Naive thymus-derived CD4-positive, alpha-beta T cell (primary cell): ENCODE measurements at regions not wholly inside any gene's neighbourhood (a gene's known extent, or its start where the extent isn't known, plus 50 kb on each side); places are given as distances from the start of the nearest gene placed in this dataset.

Experiments
- ATAC-seq: fragments of 150-1000 bp; cut with Tn5 transposase; 2 replicates; pipeline ENCODE4 v1.10.0; 2021; ENCODE audit warnings: mild to moderate bottlenecking, moderate library complexity
- CTCF ChIA-PET: fragments of 350-600 bp; sonication (Branson Sonifier 250); formaldehyde crosslinking; loops from one replicate; lab custom pipeline; 2021; ENCODE audit warnings: antibody characterized with exemption; lab: Charles Lee
- POLR2A ChIA-PET: fragments of 350-600 bp; sonication (Branson Sonifier 250); formaldehyde crosslinking; loops from one replicate; lab custom pipeline; 2021; ENCODE audit warnings: antibody characterized with exemption, inconsistent platforms; lab: Charles Lee
- DNase-seq, 9 donors: peaks; one replicate each; pipeline versions ENCODE4 v3.0.0 to v3.0.0-alpha.2; 2020 to 2022; ENCODE audit warnings: mixed read lengths in 1 of 9
- H3K27ac ChIP-seq: one replicate; pipeline ENCODE4 v1.7.0; 2013; ENCODE audit warnings: mild to moderate bottlenecking, low read depth, low read length, moderate library complexity
- H3K27me3 ChIP-seq, 2 donors: one replicate each; pipeline ENCODE4 v1.7.0; 2013; ENCODE audit warnings: low read length in 2 of 2, mild to moderate bottlenecking in 2 of 2, moderate library complexity in 2 of 2; ENCODE audit not compliant: control insufficient read depth in 2 of 2, insufficient read depth in 2 of 2
- H3K36me3 ChIP-seq, 3 experiments: 1 replicate in 2 of 3; 2 replicates in 1 of 3; pipeline ENCODE4 v1.7.0; 2013; ENCODE audit warnings: low read length in 3 of 3, mild to moderate bottlenecking in 3 of 3, moderate library complexity in 1 of 3; ENCODE audit not compliant: insufficient read depth in 3 of 3, control insufficient read depth in 2 of 3
- H3K4me1 ChIP-seq, 2 donors: one replicate each; pipeline ENCODE4 v1.7.0; 2013; ENCODE audit warnings: low read length in 2 of 2, mild to moderate bottlenecking in 2 of 2, moderate library complexity in 1 of 2; ENCODE audit not compliant: control insufficient read depth in 2 of 2, insufficient read depth in 2 of 2
- H3K4me3 ChIP-seq: 2 replicates; pipeline ENCODE4 v1.7.0; 2013; ENCODE audit warnings: mild to moderate bottlenecking, low read length
- H3K9me3 ChIP-seq, 3 experiments: 1 replicate in 2 of 3; 2 replicates in 1 of 3; pipeline ENCODE4 v1.7.0; 2013; ENCODE audit warnings: low read length in 3 of 3; ENCODE audit not compliant: control insufficient read depth in 2 of 3
- H3K27ac Mint-ChIP-seq, 9 donors: one replicate each; pipeline ENCODE4 v1.8.0; 2020 to 2022; ENCODE audit warnings: mixed read lengths in 9 of 9, mild to moderate bottlenecking in 8 of 9, moderate library complexity in 5 of 9, inconsistent platforms in 2 of 9
- H3K27me3 Mint-ChIP-seq, 5 donors: one replicate each; pipeline ENCODE4 v1.8.0; 2021 to 2022; ENCODE audit warnings: mixed read lengths in 5 of 5, mild to moderate bottlenecking in 1 of 5
- H3K36me3 Mint-ChIP-seq, 5 donors: one replicate each; pipeline ENCODE4 v1.8.0; 2020 to 2022; ENCODE audit warnings: mixed read lengths in 5 of 5, mild to moderate bottlenecking in 3 of 5, inconsistent platforms in 1 of 5
- H3K4me1 Mint-ChIP-seq, 7 donors: one replicate each; pipeline ENCODE4 v1.8.0; 2020 to 2022; ENCODE audit warnings: mixed read lengths in 7 of 7, mild to moderate bottlenecking in 3 of 7, inconsistent platforms in 1 of 7
- H3K4me3 Mint-ChIP-seq, 10 donors: one replicate each; pipeline ENCODE4 v1.8.0; 2020 to 2022; ENCODE audit warnings: mild to moderate bottlenecking in 10 of 10, mixed read lengths in 10 of 10, moderate library complexity in 6 of 10, inconsistent platforms in 2 of 10
- H3K9me3 Mint-ChIP-seq, 11 donors: one replicate each; pipeline ENCODE4 v1.8.0; 2020 to 2022; ENCODE audit warnings: mixed read lengths in 11 of 11, mild to moderate bottlenecking in 4 of 11, inconsistent platforms in 1 of 11, moderate library complexity in 1 of 11
- intact Hi-C, 2 donors: fragments of 100-400 bp; cut with micrococcal nuclease; formaldehyde crosslinking; loops; one replicate each; pipeline ENCODE4 v1.15.1; 2023

GRCh38 chr9:16238623-16239138 is 631.8 kb downstream of the BNC2 start:
- Mint-ChIP-seq H3K36me3 (peaks cover 0 to 4% (median 0%) of the 10 kb centered on the region in 5 donors), H3K4me1 (no peaks in the 10 kb centered on the region), H3K4me3 (no peak overlapping the region), H3K27me3 (peaks cover 0 to 4% (median 3%) of the 10 kb centered on the region in 5 donors), H3K27ac (no peak overlapping the region), H3K9me3 (peaks cover 0 to 30% (median 11%) of the 10 kb centered on the region in 11 donors)
- ChIA-PET CTCF (no interaction called here), POLR2A (no interaction called here)
- no peaks in the 10 kb centered on the region for H3K27me3 ChIP-seq
- H3K4me3 ChIP-seq: no peak overlapping the region
- ATAC-seq (no peak), DNase-seq (no peak)
- peaks cover 0 to 9% (median 0%) of the 10 kb centered on the region in 3 experiments for H3K9me3 ChIP-seq
- H3K4me1 ChIP-seq: no peaks in the 10 kb centered on the region
- no peaks in the 10 kb centered on the region for H3K36me3 ChIP-seq
- no peak overlapping the region for H3K27ac ChIP-seq
- intact Hi-C loops: no loop called here

GRCh38 chr9:16241231-16241630 is 629.2 kb downstream of the BNC2 start:
- Mint-ChIP-seq H3K27ac (no peak overlapping the region), H3K9me3 (peaks cover 0 to 12% (median 3%) of the 10 kb centered on the region in 11 donors), H3K27me3 (peaks cover 0 to 4% (median 3%) of the 10 kb centered on the region in 5 donors), H3K36me3 (no peaks in the 10 kb centered on the region), H3K4me3 (no peak overlapping the region), H3K4me1 (no peaks in the 10 kb centered on the region)
- H3K4me3 ChIP-seq: no peak overlapping the region
- H3K4me1 ChIP-seq: no peaks in the 10 kb centered on the region
- intact Hi-C loops: no loop called here
- CTCF ChIA-PET: no interaction called here
- POLR2A ChIA-PET: no interaction called here
- H3K27ac ChIP-seq: no peak overlapping the region
- no peaks in the 10 kb centered on the region for H3K27me3 ChIP-seq
- H3K36me3 ChIP-seq: no peaks in the 10 kb centered on the region
- no peaks in the 10 kb centered on the region for H3K9me3 ChIP-seq
- no peak for DNase-seq
- no peak for ATAC-seq

DNA sequence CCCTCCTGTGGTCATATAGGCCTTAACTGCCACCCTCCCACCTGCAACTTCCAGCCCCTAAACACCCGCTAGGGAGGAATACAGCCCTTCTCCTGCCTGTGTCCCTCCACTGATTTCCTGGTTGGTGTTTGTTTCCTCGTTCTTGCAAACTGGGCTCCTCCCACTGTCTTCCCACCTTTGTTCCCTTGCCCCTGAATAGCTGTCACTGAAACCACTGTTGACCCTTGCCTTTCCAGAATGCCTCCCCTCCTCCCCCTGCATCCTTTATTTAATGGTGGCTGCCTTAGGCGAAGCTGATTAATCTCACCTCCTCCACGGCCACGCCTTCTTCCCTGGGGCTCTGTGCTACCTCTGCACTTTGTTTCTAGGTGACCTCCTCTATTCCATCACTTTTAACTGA is 626.7 kb downstream of the BNC2 start:
- Mint-ChIP-seq H3K27me3 (peaks cover 0 to 4% (median 3%) of the 10 kb centered on the region in 5 donors), H3K27ac (no peak overlapping the region), H3K36me3 (no peaks in the 10 kb centered on the region), H3K9me3 (peaks cover 0 to 8% (median 3%) of the 10 kb centered on the region in 11 donors), H3K4me3 (peak overlapping the region in 1 of 10 donors; percentile 56), H3K4me1 (no peaks in the 10 kb centered on the region)
- Histone ChIP-seq H3K36me3 (no peaks in the 10 kb centered on the region), H3K27me3 (no peaks in the 10 kb centered on the region), H3K27ac (no peak overlapping the region), H3K4me3 (no peak overlapping the region), H3K9me3 (no peaks in the 10 kb centered on the region), H3K4me1 (no peaks in the 10 kb centered on the region)
- ChIA-PET POLR2A (no interaction called here), CTCF (no interaction called here)
- intact Hi-C loops: no loop called here
- ATAC-seq (no peak), DNase-seq (no peak)

- H3K4me3 ChIP-seq: no peak overlapping the region
- DNase-seq (no peak), ATAC-seq (no peak)
- no peaks in the 10 kb centered on the region for H3K36me3 ChIP-seq
- no peaks in the 10 kb centered on the region for H3K36me3 Mint-ChIP-seq
- H3K4me1 ChIP-seq: no peaks in the 10 kb centered on the region
- H3K9me3 Mint-ChIP-seq: peaks cover 0 to 9% (median 0%) of the 10 kb centered on the region in 11 donors
- no peak overlapping the region for H3K27ac Mint-ChIP-seq
- H3K4me1 Mint-ChIP-seq: no peaks in the 10 kb centered on the region
- no peak overlapping the region for H3K27ac ChIP-seq
- ChIA-PET CTCF (no interaction called here), POLR2A (no interaction called here)
- intact Hi-C loops: loop anchor here in 1 of 2 donors (5.0 kb wide), 1 partner anchor 254 kb away; no protein-coding TSS in a partner anchor
- no peaks in the 10 kb centered on the region for H3K9me3 ChIP-seq
- H3K27me3 Mint-ChIP-seq: peaks cover 0 to 4% (median 3%) of the 10 kb centered on the region in 5 donors
- no peaks in the 10 kb centered on the region for H3K27me3 ChIP-seq
- H3K4me3 Mint-ChIP-seq: no peak overlapping the region
Measured at GRCh38 chr9:16245756-16246440, 624.6 kb downstream of the BNC2 start.

- Mint-ChIP-seq H3K27me3 (peaks cover 0 to 3% (median 0%) of the 10 kb centered on the region in 5 donors), H3K36me3 (no peaks in the 10 kb centered on the region), H3K9me3 (peaks cover 0 to 10% (median 2%) of the 10 kb centered on the region in 11 donors), H3K4me3 (no peak overlapping the region), H3K27ac (no peak overlapping the region), H3K4me1 (no peaks in the 10 kb centered on the region)
- Histone ChIP-seq H3K4me3 (no peak overlapping the region), H3K27me3 (no peaks in the 10 kb centered on the region), H3K9me3 (no peaks in the 10 kb centered on the region), H3K27ac (no peak overlapping the region), H3K4me1 (no peaks in the 10 kb centered on the region), H3K36me3 (no peaks in the 10 kb centered on the region)
- DNase-seq: no peak
- no peak for ATAC-seq
- ChIA-PET POLR2A (no interaction called here), CTCF (no interaction called here)
- intact Hi-C loops: loop anchor here in 1 of 2 donors (5.0 kb wide), 1 partner anchor 254 kb away; no protein-coding TSS in a partner anchor
Measured at GRCh38 chr9:16246785-16247184, 623.7 kb downstream of the BNC2 start.

DNA sequence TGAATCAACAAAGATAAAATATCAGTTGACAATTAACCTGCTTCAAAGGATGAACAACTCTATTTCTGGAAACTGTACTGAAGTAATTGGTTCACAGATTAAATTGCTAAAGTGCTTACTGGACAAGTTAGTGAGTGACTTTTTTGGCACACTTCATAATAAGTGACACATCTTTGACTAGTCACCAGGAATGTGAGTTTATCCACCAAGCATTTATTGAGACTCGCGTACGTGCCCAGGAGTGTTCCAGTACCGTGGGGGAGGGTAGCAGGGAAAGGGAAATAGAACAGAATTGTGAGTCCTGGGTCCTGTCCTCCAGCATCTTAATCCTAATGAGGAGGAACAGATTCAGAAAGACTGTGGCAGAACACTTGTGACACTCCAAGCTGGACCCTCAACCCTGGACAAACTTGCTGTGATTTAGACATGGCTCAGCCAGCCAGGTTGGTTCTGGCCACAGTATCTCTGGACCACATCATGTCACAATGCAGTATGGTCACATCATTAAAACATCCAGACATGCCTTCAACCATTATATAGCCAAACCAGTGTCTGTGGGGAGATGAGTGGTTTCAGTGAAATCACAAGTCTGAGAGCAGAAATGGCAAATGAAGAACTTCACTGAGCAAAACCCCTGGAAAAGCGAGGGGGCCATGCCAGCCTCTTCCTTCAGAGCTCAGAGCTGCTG is 623.1 kb downstream of the BNC2 start:
- intact Hi-C loops: loop anchor here in 1 of 2 donors (5.0 kb wide), 1 partner anchor 255 kb away; no protein-coding TSS in a partner anchor
- ATAC-seq (no peak), DNase-seq (no peak)
- no peaks in the 10 kb centered on the region for H3K27me3 ChIP-seq
- Mint-ChIP-seq H3K27ac (no peak overlapping the region), H3K4me3 (no peak overlapping the region), H3K4me1 (no peaks in the 10 kb centered on the region), H3K9me3 (peaks cover 0 to 10% (median 2%) of the 10 kb centered on the region in 11 donors), H3K36me3 (no peaks in the 10 kb centered on the region), H3K27me3 (no peaks in the 10 kb centered on the region)
- H3K36me3 ChIP-seq: no peaks in the 10 kb centered on the region
- ChIA-PET POLR2A (no interaction called here), CTCF (no interaction called here)
- no peak overlapping the region for H3K4me3 ChIP-seq
- H3K27ac ChIP-seq: no peak overlapping the region
- H3K4me1 ChIP-seq: no peaks in the 10 kb centered on the region
- no peaks in the 10 kb centered on the region for H3K9me3 ChIP-seq
